Liver (tissue), 3 donors: ENCODE measurements at regions not wholly inside any gene's neighbourhood (a gene's known extent, or its start where the extent isn't known, plus 50 kb on each side); places are given as distances from the start of the nearest gene placed in this dataset.

ENCODE experiments used
- GABPA ChIP-seq, 2 donors: IDR thresholded peaks in 1 of 2; conservative IDR thresholded peaks in 1 of 2; 2 replicates each; pipeline ENCODE4 v1.6.1; 2016; ENCODE audit warnings: antibody characterized with exemption in 2 of 2, mild to moderate bottlenecking in 1 of 2, moderate library complexity in 1 of 2
- HNF4A ChIP-seq, 2 donors: conservative IDR thresholded peaks; 2 replicates each; pipeline ENCODE4 v1.6.1; 2016; ENCODE audit warnings: antibody characterized with exemption in 2 of 2, mild to moderate bottlenecking in 2 of 2
- SP1 ChIP-seq: IDR thresholded peaks from 2 replicates; pipeline ENCODE4 v1.6.1; 2018; ENCODE audit warnings: antibody characterized with exemption, mild to moderate bottlenecking
- YY1 ChIP-seq: IDR thresholded peaks from 2 replicates; pipeline ENCODE4 v1.6.1; 2016; ENCODE audit warnings: antibody characterized with exemption, mild to moderate bottlenecking
- TF ChIP-seq, protein P1 (sequence below): fragments of 150-350 bp; IDR thresholded peaks from 2 replicates; pipeline ENCODE4 v1.5.1; 2017; ENCODE audit warnings: improper control_type of control experiment, low read depth, low read length; ENCODE audit not compliant: missing input control
- TF ChIP-seq, protein P2 (sequence below): IDR thresholded peaks from 2 replicates; pipeline ENCODE4 v1.6.1; 2016; ENCODE audit warnings: antibody characterized with exemption, mild to moderate bottlenecking
- TF ChIP-seq, protein P3 (sequence below): IDR thresholded peaks from 2 replicates; pipeline ENCODE4 v1.6.1; 2016; ENCODE audit warnings: antibody characterized with exemption
- donor health status: healthy.
- donor health status: healthy.

DNA sequence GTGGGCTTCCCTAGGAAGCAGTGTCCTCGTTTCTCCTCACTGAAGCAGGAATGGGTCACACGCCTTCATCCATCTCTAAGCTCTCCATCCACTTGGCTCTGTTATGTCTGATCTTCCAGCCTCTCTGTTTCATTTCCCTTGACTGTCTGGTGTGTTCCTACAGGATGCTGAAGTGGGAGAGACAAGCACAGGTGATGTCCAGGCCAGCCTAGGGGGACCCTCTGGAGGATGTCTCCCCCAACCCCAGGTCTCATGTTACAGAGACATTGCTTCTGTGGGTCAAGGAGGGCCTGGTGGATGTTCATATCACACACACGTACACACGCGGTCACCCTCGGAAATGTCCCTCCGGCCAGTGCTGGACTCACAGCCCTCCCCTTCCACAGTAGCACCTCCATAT lies 229.9 kb downstream of the CDC5L start:
- TF ChIP-seq, protein P1, sequence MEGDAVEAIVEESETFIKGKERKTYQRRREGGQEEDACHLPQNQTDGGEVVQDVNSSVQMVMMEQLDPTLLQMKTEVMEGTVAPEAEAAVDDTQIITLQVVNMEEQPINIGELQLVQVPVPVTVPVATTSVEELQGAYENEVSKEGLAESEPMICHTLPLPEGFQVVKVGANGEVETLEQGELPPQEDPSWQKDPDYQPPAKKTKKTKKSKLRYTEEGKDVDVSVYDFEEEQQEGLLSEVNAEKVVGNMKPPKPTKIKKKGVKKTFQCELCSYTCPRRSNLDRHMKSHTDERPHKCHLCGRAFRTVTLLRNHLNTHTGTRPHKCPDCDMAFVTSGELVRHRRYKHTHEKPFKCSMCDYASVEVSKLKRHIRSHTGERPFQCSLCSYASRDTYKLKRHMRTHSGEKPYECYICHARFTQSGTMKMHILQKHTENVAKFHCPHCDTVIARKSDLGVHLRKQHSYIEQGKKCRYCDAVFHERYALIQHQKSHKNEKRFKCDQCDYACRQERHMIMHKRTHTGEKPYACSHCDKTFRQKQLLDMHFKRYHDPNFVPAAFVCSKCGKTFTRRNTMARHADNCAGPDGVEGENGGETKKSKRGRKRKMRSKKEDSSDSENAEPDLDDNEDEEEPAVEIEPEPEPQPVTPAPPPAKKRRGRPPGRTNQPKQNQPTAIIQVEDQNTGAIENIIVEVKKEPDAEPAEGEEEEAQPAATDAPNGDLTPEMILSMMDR = no peak
- no peak for TF ChIP-seq GABPA (IDR thresholded peaks at IDR 0.05 in 1 of 2, conservative IDR thresholded peaks at IDR 0.05 in 1 of 2)
- TF ChIP-seq, protein P2, sequence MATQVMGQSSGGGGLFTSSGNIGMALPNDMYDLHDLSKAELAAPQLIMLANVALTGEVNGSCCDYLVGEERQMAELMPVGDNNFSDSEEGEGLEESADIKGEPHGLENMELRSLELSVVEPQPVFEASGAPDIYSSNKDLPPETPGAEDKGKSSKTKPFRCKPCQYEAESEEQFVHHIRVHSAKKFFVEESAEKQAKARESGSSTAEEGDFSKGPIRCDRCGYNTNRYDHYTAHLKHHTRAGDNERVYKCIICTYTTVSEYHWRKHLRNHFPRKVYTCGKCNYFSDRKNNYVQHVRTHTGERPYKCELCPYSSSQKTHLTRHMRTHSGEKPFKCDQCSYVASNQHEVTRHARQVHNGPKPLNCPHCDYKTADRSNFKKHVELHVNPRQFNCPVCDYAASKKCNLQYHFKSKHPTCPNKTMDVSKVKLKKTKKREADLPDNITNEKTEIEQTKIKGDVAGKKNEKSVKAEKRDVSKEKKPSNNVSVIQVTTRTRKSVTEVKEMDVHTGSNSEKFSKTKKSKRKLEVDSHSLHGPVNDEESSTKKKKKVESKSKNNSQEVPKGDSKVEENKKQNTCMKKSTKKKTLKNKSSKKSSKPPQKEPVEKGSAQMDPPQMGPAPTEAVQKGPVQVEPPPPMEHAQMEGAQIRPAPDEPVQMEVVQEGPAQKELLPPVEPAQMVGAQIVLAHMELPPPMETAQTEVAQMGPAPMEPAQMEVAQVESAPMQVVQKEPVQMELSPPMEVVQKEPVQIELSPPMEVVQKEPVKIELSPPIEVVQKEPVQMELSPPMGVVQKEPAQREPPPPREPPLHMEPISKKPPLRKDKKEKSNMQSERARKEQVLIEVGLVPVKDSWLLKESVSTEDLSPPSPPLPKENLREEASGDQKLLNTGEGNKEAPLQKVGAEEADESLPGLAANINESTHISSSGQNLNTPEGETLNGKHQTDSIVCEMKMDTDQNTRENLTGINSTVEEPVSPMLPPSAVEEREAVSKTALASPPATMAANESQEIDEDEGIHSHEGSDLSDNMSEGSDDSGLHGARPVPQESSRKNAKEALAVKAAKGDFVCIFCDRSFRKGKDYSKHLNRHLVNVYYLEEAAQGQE = no peak
- TF ChIP-seq HNF4A (conservative IDR thresholded peaks at IDR 0.05) = no peak
- TF ChIP-seq SP1 = no peak
- TF ChIP-seq, protein P3, sequence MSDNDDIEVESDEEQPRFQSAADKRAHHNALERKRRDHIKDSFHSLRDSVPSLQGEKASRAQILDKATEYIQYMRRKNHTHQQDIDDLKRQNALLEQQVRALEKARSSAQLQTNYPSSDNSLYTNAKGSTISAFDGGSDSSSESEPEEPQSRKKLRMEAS = no peak
- no peak for TF ChIP-seq YY1
